HUES48 (cell line): ENCODE measurements at regions not wholly inside any gene's neighbourhood (a gene's known extent, or its start where the extent isn't known, plus 50 kb on each side); places are given as distances from the start of the nearest gene placed in this dataset.

Experiments used
- H3K27ac ChIP-seq: one replicate; pipeline ENCODE4 v1.7.0; 2013; ENCODE audit warnings: low read depth, low read length, inconsistent platforms
- H3K27me3 ChIP-seq: 2 replicates; pipeline ENCODE4 v1.6.1; 2013; ENCODE audit warnings: mild to moderate bottlenecking, low read length; ENCODE audit not compliant: control insufficient read depth, insufficient read depth
- H3K36me3 ChIP-seq: 2 replicates; pipeline ENCODE4 v1.6.1; 2013; ENCODE audit warnings: low read length; ENCODE audit not compliant: control insufficient read depth, insufficient read depth
- H3K4me1 ChIP-seq: 2 replicates; pipeline ENCODE4 v1.6.1; 2013; ENCODE audit warnings: mild to moderate bottlenecking, low read length; ENCODE audit not compliant: control insufficient read depth, insufficient read depth
- H3K4me3 ChIP-seq: 2 replicates; pipeline ENCODE4 v1.5.1; 2013; ENCODE audit warnings: mild to moderate bottlenecking, low read depth, low read length
- H3K9ac ChIP-seq: 2 replicates; pipeline ENCODE4 v1.6.1; 2013; ENCODE audit warnings: mild to moderate bottlenecking, low read depth, low read length, moderate library complexity
- H3K9me3 ChIP-seq: 2 replicates; pipeline ENCODE4 v1.6.1; 2013; ENCODE audit warnings: low read length; ENCODE audit not compliant: control insufficient read depth, insufficient read depth

GRCh38 chr6:76615395-76615794 lies 542.9 kb upstream of the IMPG1 start:
- no peak overlapping the region for H3K27ac ChIP-seq
- H3K27me3 ChIP-seq: no peaks in the 10 kb centered on the region
- peaks cover 27% of the 10 kb centered on the region for H3K4me1 ChIP-seq
- no peak overlapping the region for H3K9ac ChIP-seq
- no peaks in the 10 kb centered on the region for H3K36me3 ChIP-seq
- H3K4me3 ChIP-seq: no peak overlapping the region
- H3K9me3 ChIP-seq: no peaks in the 10 kb centered on the region

GRCh38 chr6:76612954-76613353 lies 540.5 kb upstream of the IMPG1 start:
- H3K27ac ChIP-seq: peak overlapping the region; percentile 9

GRCh38 chr6:76609160-76609559 lies 536.7 kb upstream of the IMPG1 start:
- no peaks in the 10 kb centered on the region for H3K27me3 ChIP-seq
- H3K4me3 ChIP-seq: no peak overlapping the region

More at GRCh38 chr6:76612954-76613353, 540.5 kb upstream of the IMPG1 start:
- Histone ChIP-seq H3K36me3 (no peaks in the 10 kb centered on the region), H3K4me1 (peaks cover 19% of the 10 kb centered on the region), H3K27me3 (no peaks in the 10 kb centered on the region), H3K9me3 (no peaks in the 10 kb centered on the region), H3K4me3 (no peak overlapping the region), H3K9ac (no peak overlapping the region)

GRCh38 chr6:76594109-76594508 lies 521.6 kb upstream of the IMPG1 start:
- no peaks in the 10 kb centered on the region for H3K4me1 ChIP-seq
- H3K36me3 ChIP-seq: peaks cover 15% of the 10 kb centered on the region
- no peaks in the 10 kb centered on the region for H3K27me3 ChIP-seq
- H3K4me3 ChIP-seq: no peak overlapping the region
- H3K27ac ChIP-seq: no peak overlapping the region
- H3K9me3 ChIP-seq: peaks cover 48% of the 10 kb centered on the region
- H3K9ac ChIP-seq: no peak overlapping the region

More at GRCh38 chr6:76609160-76609559, 536.7 kb upstream of the IMPG1 start:
- Histone ChIP-seq H3K27ac (no peak overlapping the region), H3K36me3 (no peaks in the 10 kb centered on the region), H3K4me1 (peaks cover 19% of the 10 kb centered on the region), H3K9me3 (peaks cover 12% of the 10 kb centered on the region), H3K9ac (no peak overlapping the region)

- Histone ChIP-seq H3K4me1 (no peaks in the 10 kb centered on the region), H3K27me3 (no peaks in the 10 kb centered on the region), H3K27ac (no peak overlapping the region), H3K4me3 (no peak overlapping the region), H3K9ac (no peak overlapping the region), H3K36me3 (peaks cover 15% of the 10 kb centered on the region), H3K9me3 (peaks cover 44% of the 10 kb centered on the region)
These were observed 521.2 kb upstream of the IMPG1 start for GRCh38 chr6:76593668-76594067.

GRCh38 chr6:76592566-76592965 lies 520.1 kb upstream of the IMPG1 start:
- Histone ChIP-seq H3K9me3 (peaks cover 36% of the 10 kb centered on the region), H3K27me3 (no peaks in the 10 kb centered on the region), H3K4me3 (no peak overlapping the region), H3K4me1 (no peaks in the 10 kb centered on the region), H3K9ac (no peak overlapping the region), H3K27ac (no peak overlapping the region), H3K36me3 (peaks cover 15% of the 10 kb centered on the region)

- Histone ChIP-seq H3K4me3 (no peak overlapping the region), H3K27ac (no peak overlapping the region), H3K36me3 (no peaks in the 10 kb centered on the region; the same call in 1 of the 2 replicates), H3K9ac (no peak overlapping the region), H3K4me1 (no peaks in the 10 kb centered on the region), H3K27me3 (no peaks in the 10 kb centered on the region), H3K9me3 (peaks cover 1% of the 10 kb centered on the region; the same call in 1 of the 2 replicates)
These were observed 514.8 kb upstream of the IMPG1 start for GRCh38 chr6:76587271-76587670.

GRCh38 chr6:76584121-76584520 lies 511.7 kb upstream of the IMPG1 start:
- no peaks in the 10 kb centered on the region for H3K36me3 ChIP-seq
- peaks cover 3% of the 10 kb centered on the region; the same call in 1 of the 2 replicates for H3K4me1 ChIP-seq
- no peak overlapping the region for H3K4me3 ChIP-seq
- no peak overlapping the region for H3K9ac ChIP-seq
- H3K27me3 ChIP-seq: no peaks in the 10 kb centered on the region
- H3K27ac ChIP-seq: no peak overlapping the region
- H3K9me3 ChIP-seq: no peaks in the 10 kb centered on the region

GRCh38 chr6:76578746-76579145 lies 506.3 kb upstream of the IMPG1 start:
- Histone ChIP-seq H3K9ac (no peak overlapping the region), H3K36me3 (no peaks in the 10 kb centered on the region), H3K4me3 (no peak overlapping the region), H3K4me1 (peaks cover 36% of the 10 kb centered on the region), H3K27ac (no peak overlapping the region), H3K27me3 (no peaks in the 10 kb centered on the region), H3K9me3 (no peaks in the 10 kb centered on the region)

- Histone ChIP-seq H3K4me3 (no peak overlapping the region; the same call in 1 of the 2 replicates), H3K27me3 (no peaks in the 10 kb centered on the region), H3K36me3 (no peaks in the 10 kb centered on the region), H3K9ac (no peak overlapping the region), H3K27ac (peak overlapping the region; percentile 34), H3K9me3 (no peaks in the 10 kb centered on the region), H3K4me1 (peaks cover 43% of the 10 kb centered on the region)
These were observed 502.3 kb upstream of the IMPG1 start for GRCh38 chr6:76574746-76575145.

GRCh38 chr6:76565932-76566331 lies 493.5 kb upstream of the IMPG1 start:
- Histone ChIP-seq H3K36me3 (no peaks in the 10 kb centered on the region), H3K9me3 (peaks cover 3% of the 10 kb centered on the region; the same call in 1 of the 2 replicates), H3K27ac (no peak overlapping the region), H3K4me3 (0 out of 2 replicates have a peak overlapping the region, but pooled peaks have one; percentile 62), H3K9ac (no peak overlapping the region), H3K4me1 (peaks cover 28% of the 10 kb centered on the region), H3K27me3 (no peaks in the 10 kb centered on the region)
